Left renal cortex interstitium (tissue), 4 donors: ENCODE measurements at regions not wholly inside any gene's neighbourhood (a gene's known extent, or its start where the extent isn't known, plus 50 kb on each side); places are given as distances from the start of the nearest gene placed in this dataset.
"Not testable (repeated sequence)": the region's sequence is repeated elsewhere in the genome, so short reads cannot be mapped to it uniquely, and the experiment has no call there.

Experiments used
- DNase-seq, 4 donors: peaks; one replicate each; pipeline ENCODE4 v3.0.0-alpha.2; 2013; ENCODE audit warnings: low read depth in 4 of 4, low spot score in 2 of 4, missing footprints in 1 of 4

DNA sequence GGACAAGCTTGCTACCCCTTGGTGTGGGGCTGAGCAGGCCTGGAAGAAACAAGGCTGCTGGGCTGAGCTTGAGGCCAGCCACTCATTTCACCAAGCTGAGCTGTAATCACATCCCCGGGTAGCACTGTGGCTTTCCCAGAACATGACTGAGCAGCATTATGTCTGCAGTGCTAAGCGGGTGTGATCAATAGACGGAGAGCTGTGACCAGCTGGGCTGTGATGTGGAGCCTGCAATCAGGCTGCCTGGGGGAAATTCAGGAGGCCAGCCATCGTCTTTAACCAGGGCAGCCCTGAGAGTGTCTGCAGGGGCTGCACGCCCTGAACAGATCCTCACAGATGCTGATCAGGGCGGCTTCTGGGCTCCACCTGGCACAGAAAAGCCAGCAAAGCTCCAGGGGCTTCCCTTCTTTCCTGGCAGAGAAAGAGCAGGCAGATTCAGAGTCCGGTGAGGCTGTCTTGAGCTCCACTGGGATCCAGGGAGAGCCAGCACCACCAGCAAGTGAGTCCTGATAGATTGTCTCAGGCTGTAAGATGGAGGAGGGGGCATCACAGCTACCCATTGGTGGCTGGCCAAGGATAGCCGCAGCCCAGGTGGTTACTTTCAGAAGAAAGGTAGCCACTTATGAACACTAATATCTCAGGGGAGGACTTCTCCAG is 165.9 kb downstream of the NRN1 start:
- DNase-seq, result no peak

DNA sequence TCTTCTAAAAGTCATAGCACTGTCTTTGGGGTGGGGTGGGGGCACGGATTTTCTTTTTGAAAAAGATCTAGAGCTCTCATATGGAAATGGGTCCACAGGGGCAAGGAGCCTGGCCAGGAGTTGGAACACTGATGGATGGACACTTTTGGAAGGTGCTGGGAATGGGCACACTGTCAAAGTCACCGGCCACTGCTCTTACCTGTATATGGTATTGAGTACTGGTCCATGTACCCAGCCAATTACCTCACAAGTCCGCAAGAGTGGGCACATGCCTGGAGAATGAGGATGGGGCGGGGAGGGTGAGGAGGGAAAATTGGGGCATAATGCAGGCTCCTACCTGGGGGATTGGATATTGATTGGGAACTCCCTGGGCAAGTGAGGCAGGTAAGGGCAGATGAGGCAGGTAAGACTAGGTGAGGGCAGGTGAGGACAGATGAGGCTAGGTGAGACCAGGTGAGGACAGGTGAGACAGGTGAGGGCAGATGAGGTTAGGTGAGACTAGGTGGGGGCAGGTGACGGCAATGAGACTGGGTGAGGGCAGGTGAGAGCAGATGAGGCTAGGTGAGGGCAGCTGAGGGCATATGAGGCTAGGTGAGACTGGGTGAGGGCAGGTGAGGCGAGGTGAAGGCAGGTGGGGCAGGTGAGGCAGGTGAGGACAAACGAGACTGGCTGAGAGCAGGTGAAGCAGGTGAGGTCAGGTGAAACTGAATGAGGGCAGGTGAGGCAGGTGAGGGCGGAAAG is 167.9 kb downstream of the NRN1 start:
- no peak for DNase-seq

DNA sequence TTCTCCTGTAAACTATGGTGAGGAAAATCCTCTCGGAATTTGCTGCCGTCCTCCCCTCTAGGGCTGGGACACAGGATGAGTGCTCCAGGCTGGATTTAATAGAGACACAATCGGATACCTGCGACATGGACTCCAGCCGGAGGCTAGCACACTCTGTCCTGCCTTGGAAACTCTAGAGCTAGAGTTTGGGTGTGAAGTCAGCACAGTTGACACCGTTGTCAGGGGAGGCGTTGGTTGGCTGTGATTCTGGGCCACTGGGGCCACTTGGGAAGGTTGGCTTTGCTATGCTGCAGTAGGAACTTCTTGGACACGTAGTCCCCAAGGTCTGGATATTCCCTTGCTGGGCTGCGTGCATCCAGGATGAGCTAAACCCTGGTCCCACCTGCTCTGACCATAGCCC is 169.4 kb downstream of the NRN1 start:
- DNase-seq, result no peak

DNA sequence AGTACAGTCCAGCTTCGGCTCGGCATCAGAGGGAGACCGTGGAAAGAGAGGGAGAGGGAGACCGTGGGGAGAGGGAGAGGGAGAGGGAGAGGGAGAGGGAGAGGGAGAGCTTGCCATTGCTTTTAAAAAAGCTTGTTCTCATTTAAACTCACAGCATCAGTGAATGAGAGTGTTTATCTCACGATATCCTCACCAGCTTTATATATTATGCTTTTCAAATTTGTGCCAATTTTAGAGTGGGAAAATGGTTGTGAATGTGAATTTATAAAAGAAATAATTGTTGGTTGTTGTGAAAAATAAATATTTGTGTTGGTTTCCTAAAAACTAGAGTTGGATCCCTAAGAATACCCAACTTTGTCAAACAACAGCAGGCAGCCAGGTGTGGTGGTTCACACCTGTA is 170.1 kb downstream of the NRN1 start:
- not testable (repeated sequence) for DNase-seq

DNA sequence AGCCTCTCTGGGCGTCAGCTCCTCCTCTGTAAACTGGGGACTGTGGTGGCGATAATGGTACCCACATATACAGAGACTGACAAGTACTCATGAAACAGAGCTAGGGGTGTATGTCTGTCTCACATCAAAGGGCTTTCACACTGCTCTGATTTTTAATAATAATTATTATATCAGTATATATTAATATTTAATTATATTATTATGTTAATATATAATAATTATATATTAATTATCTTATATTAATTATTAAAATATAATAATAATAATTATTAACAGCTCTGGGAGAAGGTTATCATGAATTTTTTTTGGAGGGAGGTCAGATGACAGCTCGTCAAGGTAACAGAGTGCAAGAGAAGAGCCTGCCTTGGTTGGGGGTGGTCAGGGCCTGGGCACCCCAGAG is 173.6 kb downstream of the NRN1 start:
- DNase-seq, result no peak

DNA sequence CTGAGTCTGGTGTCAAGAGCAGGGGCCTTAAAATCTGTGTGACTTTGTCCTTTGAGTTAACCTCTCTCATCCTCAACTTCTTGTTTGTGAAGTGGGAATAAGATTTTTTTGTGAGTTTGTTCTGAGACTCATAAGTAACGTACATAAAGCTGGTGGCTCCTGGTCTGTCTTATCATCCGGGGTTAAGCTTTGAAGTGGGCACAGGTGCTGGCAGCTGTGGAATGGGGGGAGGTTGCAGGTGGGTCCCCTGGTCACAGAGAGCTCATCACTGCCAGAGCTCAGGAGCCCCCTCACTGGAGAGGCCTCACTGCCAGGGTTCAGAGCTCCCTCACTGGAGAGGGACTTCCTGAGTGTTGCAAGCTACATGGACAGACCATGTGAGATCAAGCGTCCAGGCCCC is 174.1 kb downstream of the NRN1 start:
- DNase-seq, result no peak

DNA sequence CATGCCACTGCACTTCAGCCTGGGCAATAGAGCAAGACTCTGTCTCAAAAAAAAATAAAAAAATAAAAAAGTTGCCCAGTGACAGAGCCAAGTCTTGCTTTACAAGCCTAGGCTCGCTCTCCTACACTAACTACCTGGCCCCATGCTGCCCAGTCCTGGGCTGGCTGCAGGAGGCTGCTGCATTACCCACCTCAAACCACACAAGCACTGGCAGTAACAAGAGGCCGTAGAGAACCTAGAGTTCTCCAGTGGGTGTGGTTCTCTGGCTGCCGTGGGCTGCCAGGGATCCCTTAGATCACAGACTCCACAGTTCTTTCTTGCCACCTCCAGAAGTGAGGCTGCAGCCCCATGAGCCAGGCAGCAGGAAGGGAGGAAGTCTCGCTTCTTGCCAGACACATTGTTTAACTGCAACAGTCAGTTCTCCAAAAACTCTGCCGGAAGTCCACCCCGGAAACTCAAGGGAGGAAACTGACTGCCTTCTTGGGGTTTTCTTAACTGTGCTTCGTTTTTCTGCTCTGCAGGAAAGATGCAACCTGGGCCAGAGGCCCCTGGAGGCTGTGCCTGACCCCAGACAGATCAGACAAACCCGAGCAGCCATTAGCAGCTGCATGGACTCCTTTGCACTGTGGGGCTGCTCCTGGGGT is 175.4 kb downstream of the NRN1 start:
- DNase-seq, result not testable (repeated sequence)

DNA sequence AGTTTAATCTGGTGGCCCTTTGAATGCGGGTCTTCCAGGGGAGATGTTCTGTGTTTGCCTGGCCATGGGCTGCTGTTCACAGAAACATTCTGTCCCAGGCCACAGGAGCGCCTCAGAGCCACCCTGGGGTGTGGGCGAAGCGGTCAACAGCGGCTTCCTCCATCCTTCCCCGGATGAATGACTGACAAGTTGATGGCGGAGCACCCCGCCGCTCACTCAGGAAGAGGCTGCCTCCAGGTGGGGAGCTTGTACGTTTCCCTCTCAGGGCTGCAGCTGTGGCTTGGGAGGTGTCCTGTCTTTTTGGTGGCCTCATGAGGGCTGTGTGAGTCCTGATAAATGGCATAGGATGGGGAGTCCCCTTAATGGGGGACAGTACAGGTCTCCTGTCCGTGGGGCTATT is 178.4 kb downstream of the NRN1 start:
- DNase-seq, result no peak

DNA sequence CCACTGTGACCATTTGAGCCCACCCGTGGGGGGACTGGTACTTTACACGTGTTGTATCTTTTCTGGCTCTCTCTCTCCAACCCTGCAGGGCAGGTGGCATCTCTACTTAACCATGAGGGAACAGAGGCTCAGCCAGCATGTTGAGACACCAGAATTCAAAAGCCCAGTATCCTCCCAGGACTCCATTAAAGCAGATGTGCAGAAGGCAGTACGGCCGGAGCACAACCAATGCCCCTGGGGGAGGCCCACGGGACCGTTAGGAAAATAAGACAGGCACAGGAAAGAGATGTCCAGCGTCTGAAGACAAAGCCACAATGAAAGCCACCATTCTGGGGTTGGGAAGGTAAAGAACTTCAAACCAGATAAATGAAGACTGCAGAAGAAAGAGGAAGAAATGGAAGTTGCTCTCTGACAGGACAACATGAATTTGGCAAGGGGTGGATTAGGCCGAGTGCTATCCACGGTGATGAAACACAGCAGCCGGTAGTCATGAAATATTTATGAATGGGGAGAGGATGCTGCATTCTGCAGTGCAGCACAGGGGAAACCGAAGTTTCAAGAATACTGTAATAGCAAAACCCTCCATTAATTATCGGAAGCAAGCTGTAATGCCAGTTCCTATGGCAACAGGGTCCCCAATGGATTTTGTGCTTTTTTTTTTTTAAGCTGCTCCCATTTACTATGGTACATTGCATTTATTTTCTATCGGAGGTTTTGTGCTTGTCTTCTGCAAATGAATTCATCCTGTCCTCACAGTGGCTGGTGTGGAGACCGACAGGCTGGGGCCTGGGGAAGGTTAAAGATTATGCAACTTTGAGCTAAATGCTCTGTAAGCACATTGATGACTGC is 179.4 kb downstream of the NRN1 start:
- DNase-seq, result no peak

DNA sequence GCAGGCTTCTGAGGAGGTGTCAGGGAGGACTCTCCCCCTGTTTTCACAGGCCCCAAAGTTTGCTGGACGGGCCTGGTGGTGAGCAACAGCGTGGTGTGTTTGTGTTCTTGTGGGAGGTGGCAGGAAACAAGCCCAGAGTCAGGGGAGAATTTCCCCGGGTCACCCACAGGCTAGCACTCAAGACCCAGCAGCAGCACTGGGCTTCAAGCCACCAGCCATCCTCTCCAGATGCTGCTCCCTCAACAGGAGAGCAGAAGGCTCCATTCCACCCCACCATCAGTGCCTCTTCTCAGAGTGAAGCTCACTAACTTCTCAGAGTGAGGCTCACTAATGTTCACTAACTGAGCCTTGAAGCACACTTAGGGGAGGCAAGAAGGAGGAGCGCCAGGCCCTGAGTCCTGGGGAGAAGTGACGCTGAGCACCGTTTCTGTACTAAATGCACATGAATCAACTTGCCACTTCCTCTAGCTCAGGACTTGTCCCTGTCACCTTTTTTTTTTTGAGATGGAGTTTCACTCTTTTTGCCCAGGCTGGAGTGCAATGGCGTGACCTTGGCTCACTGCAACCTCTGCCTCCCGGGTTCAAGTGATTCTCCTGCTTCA is 182.2 kb downstream of the NRN1 start:
- DNase-seq, result not testable (repeated sequence)
